CD4-positive, alpha-beta memory T cell (primary cell): ENCODE measurements at regions not wholly inside any gene's neighbourhood (a gene's known extent, or its start where the extent isn't known, plus 50 kb on each side); places are given as distances from the start of the nearest gene placed in this dataset.
"Not testable (repeated sequence)": the region's sequence is repeated elsewhere in the genome, so short reads cannot be mapped to it uniquely, and the experiment has no call there.

ENCODE experiments used
- CTCF ChIA-PET: fragments of 350-600 bp; sonication (Branson Sonifier 250); formaldehyde crosslinking; loops from one replicate; lab custom pipeline; 2021; ENCODE audit warnings: inconsistent platforms; ENCODE audit not compliant: partially characterized antibody; lab: Charles Lee
- POLR2A ChIA-PET: fragments of 350-600 bp; sonication (Branson Sonifier 250); formaldehyde crosslinking; loops from one replicate; lab custom pipeline; 2021; ENCODE audit not compliant: partially characterized antibody; lab: Charles Lee
- DNase-seq, 5 donors: peaks; one replicate each; pipeline versions ENCODE4 v3.0.0 to v3.0.0-alpha.2; 2020 to 2022; ENCODE audit warnings: mixed read lengths in 1 of 5
- H3K27ac ChIP-seq: one replicate; pipeline ENCODE4 v1.7.0; 2013; ENCODE audit warnings: low read depth, low read length
- H3K27me3 ChIP-seq: 2 replicates; pipeline ENCODE4 v1.7.0; 2013; ENCODE audit warnings: mild to moderate bottlenecking, low read length, moderate library complexity; ENCODE audit not compliant: insufficient read depth
- H3K36me3 ChIP-seq: 2 replicates; pipeline ENCODE4 v1.7.0; 2013; ENCODE audit warnings: mild to moderate bottlenecking, low read length, moderate library complexity; ENCODE audit not compliant: insufficient read depth
- H3K4me1 ChIP-seq: 2 replicates; pipeline ENCODE4 v1.7.0; 2013; ENCODE audit warnings: mild to moderate bottlenecking, low read length, moderate library complexity; ENCODE audit not compliant: insufficient read depth
- H3K4me3 ChIP-seq, 2 donors: one replicate each; pipeline ENCODE4 v1.7.0; 2013; ENCODE audit warnings: low read length in 2 of 2, mild to moderate bottlenecking in 1 of 2
- H3K9me3 ChIP-seq, 2 donors: one replicate each; pipeline ENCODE4 v1.7.0; 2013; ENCODE audit warnings: low read length in 2 of 2, control low read depth in 1 of 2; ENCODE audit not compliant: control insufficient read depth in 1 of 2
- H3K27ac Mint-ChIP-seq, 7 donors: one replicate each; pipeline ENCODE4 v1.8.0; 2020 to 2021; ENCODE audit warnings: mixed read lengths in 7 of 7, mild to moderate bottlenecking in 6 of 7, inconsistent platforms in 3 of 7, moderate library complexity in 3 of 7
- H3K27me3 Mint-ChIP-seq, 2 donors: one replicate each; pipeline ENCODE4 v1.8.0; 2020 to 2021; ENCODE audit warnings: mixed read lengths in 2 of 2
- H3K36me3 Mint-ChIP-seq, 2 donors: one replicate each; pipeline ENCODE4 v1.8.0; 2020 to 2021; ENCODE audit warnings: mixed read lengths in 2 of 2, inconsistent platforms in 1 of 2, mild to moderate bottlenecking in 1 of 2
- H3K4me1 Mint-ChIP-seq, 4 donors: one replicate each; pipeline ENCODE4 v1.8.0; 2020 to 2021; ENCODE audit warnings: mixed read lengths in 4 of 4, mild to moderate bottlenecking in 1 of 4
- H3K4me3 Mint-ChIP-seq, 8 donors: one replicate each; pipeline ENCODE4 v1.8.0; 2020 to 2021; ENCODE audit warnings: mixed read lengths in 8 of 8, mild to moderate bottlenecking in 7 of 8, moderate library complexity in 6 of 8, inconsistent platforms in 3 of 8
- H3K9me3 Mint-ChIP-seq, 8 donors: one replicate each; pipeline ENCODE4 v1.8.0; 2020 to 2021; ENCODE audit warnings: mixed read lengths in 8 of 8, mild to moderate bottlenecking in 5 of 8, inconsistent platforms in 3 of 8, moderate library complexity in 1 of 8
- intact Hi-C: fragments of 100-400 bp; cut with micrococcal nuclease; formaldehyde crosslinking; loops from one replicate; pipeline ENCODE4 v1.15.1; 2023

DNA sequence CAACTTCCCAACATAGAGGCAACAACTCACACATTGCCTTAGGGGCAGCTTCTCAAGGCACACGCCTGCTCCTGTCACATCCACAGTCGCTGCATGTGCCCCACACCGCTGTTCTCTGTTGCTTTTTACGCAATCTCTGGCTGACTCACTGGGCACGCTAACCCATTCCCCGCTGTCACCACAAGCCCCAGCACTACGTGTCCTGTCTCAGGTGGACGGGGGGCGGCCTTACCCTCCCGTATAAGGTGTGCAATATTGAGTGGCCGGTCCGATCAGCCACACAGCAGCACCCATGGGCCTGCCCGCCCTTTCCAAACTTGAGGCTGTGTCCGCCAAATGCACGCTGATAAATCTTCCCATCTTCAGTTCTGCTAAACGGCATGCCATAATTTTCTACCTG is 75.5 kb upstream of the TNK2 start:
- H3K36me3 ChIP-seq, POLR2A ChIA-PET, H3K4me1 Mint-ChIP-seq, H3K27me3 Mint-ChIP-seq, DNase-seq, CTCF ChIA-PET, H3K4me1 ChIP-seq, H3K27ac ChIP-seq, H3K27me3 ChIP-seq, H3K4me3 ChIP-seq, H3K9me3 ChIP-seq, H3K9me3 Mint-ChIP-seq, intact Hi-C loops, H3K4me3 Mint-ChIP-seq: not testable (repeated sequence)
- Mint-ChIP-seq H3K27ac (peak overlapping the region in 1 of 7 donors; percentile 31), H3K36me3 (peaks cover 11 to 13% of the 10 kb centered on the region in 2 donors)

DNA sequence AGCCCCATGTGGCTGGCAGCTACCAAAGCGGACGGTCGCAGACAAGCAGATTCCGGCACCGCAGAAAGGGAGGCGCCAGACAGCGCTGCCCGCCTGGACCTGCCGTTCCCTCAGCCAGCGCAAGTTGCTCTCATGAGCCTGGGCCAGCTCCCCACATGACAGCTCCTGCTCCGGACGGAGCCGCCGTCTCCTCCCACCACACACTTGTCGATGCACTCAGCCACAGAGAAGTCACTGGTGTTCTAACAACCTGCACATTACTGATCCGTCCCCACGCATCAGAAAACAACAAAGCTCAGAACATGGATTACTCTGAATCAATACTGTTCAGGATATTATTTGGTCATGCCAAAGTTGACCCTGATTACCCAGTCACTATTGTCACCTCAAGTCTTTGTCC is 74.4 kb upstream of the TNK2 start:
- POLR2A ChIA-PET, result not testable (repeated sequence)

DNA sequence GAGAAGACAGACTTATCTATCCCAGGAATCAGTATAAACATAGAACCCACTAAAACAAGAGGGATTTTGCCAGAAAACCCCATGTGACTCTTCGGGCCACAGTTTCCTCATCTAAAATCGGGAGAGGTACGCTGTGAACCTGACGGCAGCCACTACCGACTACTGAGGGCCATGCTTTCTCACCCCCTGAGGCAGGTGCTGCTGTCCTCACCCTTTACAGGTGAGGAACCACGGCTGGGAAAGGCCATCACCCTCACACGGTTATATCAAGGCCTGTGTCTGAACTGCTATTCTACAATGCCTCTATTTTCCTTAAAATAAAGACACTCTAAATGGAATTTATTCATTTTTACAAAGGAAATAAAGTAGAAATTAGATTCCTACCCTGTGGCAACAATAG is 73.4 kb upstream of the TNK2 start:
- H3K27ac Mint-ChIP-seq, H3K27ac ChIP-seq, H3K27me3 Mint-ChIP-seq, H3K4me1 Mint-ChIP-seq, POLR2A ChIA-PET, H3K4me1 ChIP-seq, H3K4me3 ChIP-seq, H3K36me3 ChIP-seq, H3K27me3 ChIP-seq, H3K9me3 Mint-ChIP-seq, H3K9me3 ChIP-seq, intact Hi-C loops, CTCF ChIA-PET, H3K4me3 Mint-ChIP-seq, DNase-seq: not testable (repeated sequence)
- peaks cover 11 to 16% of the 10 kb centered on the region in 2 donors for H3K36me3 Mint-ChIP-seq

More for the DNA sequence above, 74.4 kb upstream of the TNK2 start:
- H3K36me3 Mint-ChIP-seq, result peaks cover 11 to 16% of the 10 kb centered on the region in 2 donors
- H3K9me3 Mint-ChIP-seq, H3K4me3 ChIP-seq, H3K36me3 ChIP-seq, H3K9me3 ChIP-seq, H3K4me1 ChIP-seq, H3K27me3 ChIP-seq, DNase-seq, H3K27me3 Mint-ChIP-seq, CTCF ChIA-PET, H3K4me3 Mint-ChIP-seq, H3K4me1 Mint-ChIP-seq, H3K27ac Mint-ChIP-seq, H3K27ac ChIP-seq, intact Hi-C loops: not testable (repeated sequence)

DNA sequence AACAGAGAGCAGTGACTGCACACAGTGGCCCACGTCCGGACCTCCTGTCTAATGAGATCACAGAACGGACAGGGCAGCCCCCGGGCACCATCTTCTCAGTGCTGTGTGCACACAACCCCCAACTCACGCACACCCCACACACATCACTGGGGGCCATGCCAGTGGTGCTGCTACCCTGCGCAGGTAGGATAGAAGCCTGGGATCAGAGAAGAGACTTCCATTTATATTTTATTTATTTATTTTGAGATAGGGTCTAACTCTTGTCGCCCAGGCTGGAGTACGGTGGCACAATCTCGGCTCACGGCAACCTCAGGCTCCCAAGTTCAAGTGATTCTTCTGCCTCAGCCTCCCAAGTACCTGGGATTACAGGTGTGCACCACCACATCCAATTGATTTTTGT is 71.5 kb upstream of the TNK2 start:
- H3K4me3 ChIP-seq, H3K4me1 Mint-ChIP-seq, H3K27ac Mint-ChIP-seq, H3K27me3 Mint-ChIP-seq, H3K9me3 Mint-ChIP-seq, CTCF ChIA-PET, H3K27ac ChIP-seq, H3K4me1 ChIP-seq, H3K4me3 Mint-ChIP-seq, DNase-seq, intact Hi-C loops, H3K27me3 ChIP-seq, H3K9me3 ChIP-seq, POLR2A ChIA-PET: not testable (repeated sequence)
- H3K36me3 ChIP-seq, result peaks cover 11% of the 10 kb centered on the region
- peaks cover 22 to 23% of the 10 kb centered on the region in 2 donors for H3K36me3 Mint-ChIP-seq

DNA sequence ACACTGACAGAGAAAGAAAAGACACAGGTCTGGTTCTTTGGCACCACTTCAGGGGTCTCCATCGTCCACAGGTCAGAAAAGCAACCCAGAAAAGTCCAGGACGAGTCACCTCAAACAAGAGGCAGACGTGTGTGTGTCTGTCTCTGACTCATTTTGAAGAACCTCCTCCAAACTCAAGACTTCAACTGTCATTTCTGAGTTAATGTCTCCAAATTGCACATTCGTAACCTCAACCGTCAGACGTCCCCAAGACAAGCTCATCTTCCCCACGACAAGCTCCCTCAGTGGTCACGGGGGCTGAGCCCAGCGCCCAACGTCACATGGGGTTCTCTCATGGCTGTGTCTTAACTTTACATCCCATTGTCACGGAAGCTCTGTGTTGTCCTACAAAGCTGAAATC is 70.2 kb upstream of the TNK2 start:
- H3K36me3 Mint-ChIP-seq, result peaks cover 14 to 22% of the 10 kb centered on the region in 2 donors
- H3K4me3 ChIP-seq, H3K27me3 Mint-ChIP-seq, H3K4me3 Mint-ChIP-seq, H3K27ac Mint-ChIP-seq, H3K4me1 ChIP-seq, H3K9me3 Mint-ChIP-seq, H3K27ac ChIP-seq, H3K27me3 ChIP-seq, CTCF ChIA-PET, intact Hi-C loops, POLR2A ChIA-PET, H3K36me3 ChIP-seq, DNase-seq, H3K4me1 Mint-ChIP-seq, H3K9me3 ChIP-seq: not testable (repeated sequence)

DNA sequence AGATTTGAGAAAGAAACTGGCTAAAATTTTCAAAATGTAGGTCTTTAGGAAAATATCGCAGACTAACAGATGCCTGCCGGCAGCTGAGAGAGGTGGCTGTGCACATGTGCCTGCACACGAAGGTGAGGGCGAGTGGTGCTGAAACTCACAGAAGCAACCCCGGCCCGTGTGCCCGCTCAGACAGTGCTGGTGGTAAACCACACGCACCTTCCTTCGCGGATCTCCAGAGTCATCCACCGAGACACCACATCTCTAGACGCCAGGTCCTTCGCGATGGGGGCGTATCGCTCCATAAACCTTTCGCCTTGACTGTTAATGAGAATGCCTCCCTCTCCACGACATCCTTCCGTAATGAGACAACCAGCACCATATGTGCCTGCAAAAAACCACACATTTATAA is 68.5 kb upstream of the TNK2 start:
- H3K4me3 ChIP-seq, CTCF ChIA-PET, H3K27ac ChIP-seq, H3K4me1 ChIP-seq, H3K9me3 Mint-ChIP-seq, H3K27me3 Mint-ChIP-seq, H3K9me3 ChIP-seq, POLR2A ChIA-PET, H3K27ac Mint-ChIP-seq, DNase-seq, H3K27me3 ChIP-seq, intact Hi-C loops, H3K4me3 Mint-ChIP-seq, H3K4me1 Mint-ChIP-seq, H3K36me3 ChIP-seq: not testable (repeated sequence)
- H3K36me3 Mint-ChIP-seq, result peaks cover 14 to 18% of the 10 kb centered on the region in 2 donors

DNA sequence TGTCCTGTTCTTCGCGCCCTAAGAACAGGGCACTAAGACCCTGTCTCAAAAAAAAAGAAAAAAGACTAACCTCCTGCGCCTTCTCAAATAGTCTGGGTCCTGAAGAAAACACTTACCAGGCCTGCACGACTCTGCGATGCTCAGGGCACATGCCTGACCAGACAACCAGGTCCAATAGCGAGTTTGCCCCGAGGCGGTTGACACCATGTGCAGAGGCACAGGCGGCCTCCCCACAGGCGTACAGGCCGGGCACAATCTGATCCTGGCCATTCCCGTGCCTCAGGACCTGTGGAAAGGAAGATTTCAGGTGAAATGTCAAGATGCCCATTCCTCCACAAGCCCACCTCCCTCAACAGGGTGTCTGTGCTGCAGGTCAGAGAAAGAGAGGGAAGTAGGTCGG is 65.9 kb upstream of the TNK2 start:
- H3K27ac ChIP-seq, H3K27ac Mint-ChIP-seq, intact Hi-C loops, H3K4me3 Mint-ChIP-seq, H3K4me1 ChIP-seq, H3K9me3 ChIP-seq, H3K9me3 Mint-ChIP-seq, DNase-seq, CTCF ChIA-PET, POLR2A ChIA-PET, H3K27me3 Mint-ChIP-seq, H3K4me1 Mint-ChIP-seq, H3K4me3 ChIP-seq, H3K27me3 ChIP-seq: not testable (repeated sequence)
- H3K36me3 Mint-ChIP-seq, result peaks cover 26 to 34% of the 10 kb centered on the region in 2 donors
- peaks cover 24% of the 10 kb centered on the region for H3K36me3 ChIP-seq

DNA sequence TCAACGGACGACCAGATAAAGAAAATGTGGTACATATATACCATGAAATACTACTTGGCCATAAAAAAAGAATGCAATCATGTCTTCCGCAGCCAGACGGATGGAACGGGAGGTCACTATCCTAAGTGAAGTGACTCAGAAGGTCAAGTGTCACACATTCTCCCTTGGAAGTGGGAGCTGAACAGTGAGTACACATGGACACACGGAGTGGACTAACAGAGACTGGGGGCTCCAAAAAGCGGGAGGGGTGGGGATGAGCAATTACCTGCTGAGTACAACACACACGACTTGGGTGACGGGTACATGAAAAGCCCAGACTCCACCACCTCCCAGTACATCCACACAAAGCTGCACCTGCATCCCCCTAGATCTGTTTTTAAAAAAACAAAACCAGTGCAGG is 62.5 kb upstream of the TNK2 start:
- H3K27ac Mint-ChIP-seq, H3K4me1 ChIP-seq, H3K4me3 ChIP-seq, H3K9me3 ChIP-seq, DNase-seq, H3K27ac ChIP-seq, CTCF ChIA-PET, H3K4me3 Mint-ChIP-seq, intact Hi-C loops, POLR2A ChIA-PET, H3K27me3 Mint-ChIP-seq, H3K4me1 Mint-ChIP-seq, H3K9me3 Mint-ChIP-seq, H3K27me3 ChIP-seq: not testable (repeated sequence)
- peaks cover 24 to 37% of the 10 kb centered on the region in 2 donors for H3K36me3 Mint-ChIP-seq
- peaks cover 29% of the 10 kb centered on the region for H3K36me3 ChIP-seq
